RWPE2 (cell line): ENCODE measurements at regions not wholly inside any gene's neighbourhood (a gene's known extent, or its start where the extent isn't known, plus 50 kb on each side); places are given as distances from the start of the nearest gene placed in this dataset.

Experiments
- ATAC-seq: fragments of 200-7000 bp; cut with Tn5 transposase; 3 replicates; pipeline ENCODE4 v1.9.1; 2021; ENCODE audit warnings: low read depth
- DNase-seq: peaks from one replicate; pipeline ENCODE4 v3.0.0-alpha.2; 2020; ENCODE audit warnings: low spot score
- H3K27ac ChIP-seq: fragments of 450-650 bp; 2 replicates; pipeline ENCODE4 v1.5.1; 2017; ENCODE audit warnings: mild to moderate bottlenecking; ENCODE audit not compliant: poor library complexity, severe bottlenecking
- H3K27me3 ChIP-seq: fragments of 250-450 bp; sonication (Bioruptor Pico); 2 replicates; pipeline ENCODE4 v1.5.1; 2021; ENCODE audit warnings: mild to moderate bottlenecking, moderate library complexity; ENCODE audit not compliant: insufficient read depth, poor library complexity, severe bottlenecking
- H3K36me3 ChIP-seq: fragments of 250-450 bp; sonication (Bioruptor Pico); 2 replicates; pipeline ENCODE4 v1.5.1; 2020; ENCODE audit warnings: low read depth, mild to moderate bottlenecking, moderate library complexity
- H3K4me1 ChIP-seq: fragments of 250-450 bp; sonication (Bioruptor Pico); 2 replicates; pipeline ENCODE4 v1.5.1; 2021; ENCODE audit warnings: mild to moderate bottlenecking, moderate library complexity; ENCODE audit not compliant: insufficient read depth, poor library complexity, severe bottlenecking
- H3K4me3 ChIP-seq: fragments of 250-450 bp; sonication (Bioruptor Pico); 2 replicates; pipeline ENCODE4 v1.5.1; 2021; ENCODE audit warnings: mild to moderate bottlenecking, moderate library complexity; ENCODE audit not compliant: severe bottlenecking
- H3K9me3 ChIP-seq: fragments of 250-450 bp; sonication (Bioruptor Pico); 2 replicates; pipeline ENCODE4 v1.5.1; 2021; ENCODE audit warnings: mild to moderate bottlenecking, moderate library complexity; ENCODE audit not compliant: severe bottlenecking
- TF ChIP-seq, protein P1 (sequence below): fragments of 450-650 bp; IDR thresholded peaks from one replicate; pipeline ENCODE4 v1.5.1; 2017; ENCODE audit warnings: mild to moderate bottlenecking, moderate library complexity; ENCODE audit not compliant: poor library complexity, severe bottlenecking

DNA sequence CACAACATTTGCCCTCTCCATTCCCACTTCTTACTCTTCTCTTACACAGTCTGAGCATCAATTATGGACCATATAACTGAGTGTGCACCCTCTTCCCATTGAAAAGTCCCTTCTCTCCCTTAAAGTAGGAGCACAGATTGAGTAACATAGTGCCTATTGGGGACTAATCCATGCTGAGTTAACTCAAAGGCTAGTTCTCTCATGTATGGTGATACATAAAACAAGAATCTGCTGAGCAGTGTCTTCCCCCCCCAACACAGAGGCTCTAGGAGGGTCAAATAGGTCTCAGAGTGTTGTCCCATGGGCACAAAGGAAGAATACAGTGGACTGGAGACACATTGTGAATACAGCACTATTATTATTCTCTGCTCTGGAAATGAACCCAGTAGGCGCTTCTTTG is 274.6 kb upstream of the BOD1L1 start:
- ATAC-seq (peak; percentile 48; the same call in 2 of the 3 replicates), DNase-seq (no peak)
- no peaks in the 10 kb centered on the region for H3K36me3 ChIP-seq
- H3K27ac ChIP-seq = no peak overlapping the region
- no peaks in the 10 kb centered on the region for H3K27me3 ChIP-seq
- H3K9me3 ChIP-seq = no peaks in the 10 kb centered on the region
- H3K4me3 ChIP-seq = no peak overlapping the region
- peaks cover 40% of the 10 kb centered on the region for H3K4me1 ChIP-seq
- TF ChIP-seq, protein P1, sequence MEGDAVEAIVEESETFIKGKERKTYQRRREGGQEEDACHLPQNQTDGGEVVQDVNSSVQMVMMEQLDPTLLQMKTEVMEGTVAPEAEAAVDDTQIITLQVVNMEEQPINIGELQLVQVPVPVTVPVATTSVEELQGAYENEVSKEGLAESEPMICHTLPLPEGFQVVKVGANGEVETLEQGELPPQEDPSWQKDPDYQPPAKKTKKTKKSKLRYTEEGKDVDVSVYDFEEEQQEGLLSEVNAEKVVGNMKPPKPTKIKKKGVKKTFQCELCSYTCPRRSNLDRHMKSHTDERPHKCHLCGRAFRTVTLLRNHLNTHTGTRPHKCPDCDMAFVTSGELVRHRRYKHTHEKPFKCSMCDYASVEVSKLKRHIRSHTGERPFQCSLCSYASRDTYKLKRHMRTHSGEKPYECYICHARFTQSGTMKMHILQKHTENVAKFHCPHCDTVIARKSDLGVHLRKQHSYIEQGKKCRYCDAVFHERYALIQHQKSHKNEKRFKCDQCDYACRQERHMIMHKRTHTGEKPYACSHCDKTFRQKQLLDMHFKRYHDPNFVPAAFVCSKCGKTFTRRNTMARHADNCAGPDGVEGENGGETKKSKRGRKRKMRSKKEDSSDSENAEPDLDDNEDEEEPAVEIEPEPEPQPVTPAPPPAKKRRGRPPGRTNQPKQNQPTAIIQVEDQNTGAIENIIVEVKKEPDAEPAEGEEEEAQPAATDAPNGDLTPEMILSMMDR = no peak

DNA sequence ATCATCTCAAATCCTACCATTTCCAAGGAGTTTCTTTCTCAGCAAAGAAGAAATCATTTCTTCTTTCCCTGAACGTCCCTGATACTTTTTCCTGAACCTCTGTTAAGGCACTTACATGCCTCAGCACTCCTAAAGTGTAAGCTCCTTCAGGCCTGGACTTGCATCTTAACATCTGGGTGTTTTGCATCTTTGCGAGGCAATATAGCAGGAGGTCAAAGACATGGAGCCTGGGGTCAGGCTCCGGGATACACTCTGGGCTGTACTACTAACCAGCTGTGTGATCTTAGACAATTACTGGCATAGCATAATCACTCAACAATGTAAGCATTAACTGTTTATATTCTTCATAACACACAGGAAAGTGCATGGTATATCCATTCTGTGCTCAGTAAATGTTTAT is 275.5 kb upstream of the BOD1L1 start:
- H3K36me3 ChIP-seq = no peaks in the 10 kb centered on the region
- no peaks in the 10 kb centered on the region for H3K9me3 ChIP-seq
- H3K27me3 ChIP-seq = no peaks in the 10 kb centered on the region
- peaks cover 47% of the 10 kb centered on the region for H3K4me1 ChIP-seq
- no peak for ATAC-seq
- no peak overlapping the region for H3K4me3 ChIP-seq
- H3K27ac ChIP-seq = peak overlapping the region; percentile 2
- TF ChIP-seq, protein P1 = no peak
- DNase-seq = no peak

DNA sequence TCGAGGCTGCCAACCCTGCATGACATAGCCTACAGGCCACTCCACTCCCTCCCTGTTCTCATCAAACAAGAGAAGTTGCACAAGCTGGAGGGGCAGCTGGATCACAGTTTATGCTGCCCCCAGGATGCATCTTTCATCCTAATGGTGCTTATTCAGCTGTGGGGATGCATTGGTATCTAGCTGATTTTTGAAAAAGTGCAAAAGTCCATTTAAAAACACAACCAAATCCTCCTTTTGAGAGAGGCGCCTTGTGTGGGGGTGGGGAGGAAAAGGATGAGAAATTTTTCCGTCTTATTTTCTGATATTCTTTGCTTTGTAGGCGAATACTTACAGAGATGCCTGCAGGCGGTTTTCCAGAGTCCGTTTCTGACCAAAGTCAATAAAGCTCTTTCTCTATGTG is 276.4 kb upstream of the BOD1L1 start:
- H3K9me3 ChIP-seq = no peaks in the 10 kb centered on the region
- TF ChIP-seq, protein P1 = no peak
- ATAC-seq (no peak), DNase-seq (no peak)
- H3K27me3 ChIP-seq = no peaks in the 10 kb centered on the region
- H3K4me1 ChIP-seq = peaks cover 52% of the 10 kb centered on the region
- H3K4me3 ChIP-seq = no peak overlapping the region
- H3K27ac ChIP-seq = no peak overlapping the region
- H3K36me3 ChIP-seq = no peaks in the 10 kb centered on the region

DNA sequence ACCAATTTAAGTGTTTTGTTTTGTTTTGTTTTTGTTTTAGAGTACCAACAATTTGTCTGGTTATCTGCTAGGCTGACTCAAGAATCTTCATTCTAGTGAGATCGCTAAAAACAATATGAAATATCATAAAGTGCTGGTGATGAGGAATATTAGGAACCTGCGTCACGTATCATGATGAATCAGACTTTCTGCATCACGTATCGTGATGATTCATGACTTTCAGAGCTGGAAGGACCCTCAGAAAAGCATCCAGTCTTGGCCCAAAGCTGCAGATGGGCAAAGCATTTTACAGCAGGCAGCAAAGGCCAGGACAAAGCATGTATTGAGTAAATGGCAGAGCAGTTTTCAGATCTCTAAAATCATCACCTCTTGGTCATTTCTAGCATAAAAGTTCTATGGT is 278.0 kb upstream of the BOD1L1 start:
- H3K36me3 ChIP-seq = no peaks in the 10 kb centered on the region
- peak; percentile 22 for ATAC-seq

DNA sequence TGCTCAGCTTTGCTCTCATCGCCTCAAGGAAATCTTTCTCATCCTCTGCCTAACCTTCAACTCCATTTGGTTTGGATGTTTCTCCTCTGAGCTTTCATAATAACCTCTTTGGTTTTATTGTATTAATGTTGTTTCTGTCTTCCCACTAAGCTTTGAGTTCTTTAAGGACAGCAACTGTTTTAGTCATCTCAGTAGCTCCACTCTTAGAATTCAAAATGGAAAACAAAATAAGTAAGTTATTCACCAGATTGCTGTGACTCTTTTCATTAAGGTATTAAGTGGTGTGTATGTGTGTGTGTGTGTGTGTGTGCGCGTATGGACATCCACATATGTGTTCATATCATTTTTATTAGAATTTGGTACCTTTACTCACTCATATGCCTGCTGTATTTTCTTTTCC is 279.2 kb upstream of the BOD1L1 start:
- ATAC-seq = no peak
- no peaks in the 10 kb centered on the region for H3K9me3 ChIP-seq
- DNase-seq = no peak
- H3K36me3 ChIP-seq = no peaks in the 10 kb centered on the region
- peak overlapping the region; percentile 80 for H3K27ac ChIP-seq
- TF ChIP-seq, protein P1 = no peak
- H3K4me1 ChIP-seq = peaks cover 52% of the 10 kb centered on the region
- H3K27me3 ChIP-seq = no peaks in the 10 kb centered on the region
- H3K4me3 ChIP-seq = no peak overlapping the region

More for the DNA sequence above, 278.0 kb upstream of the BOD1L1 start:
- no peak for DNase-seq
- H3K4me1 ChIP-seq = peaks cover 52% of the 10 kb centered on the region
- H3K4me3 ChIP-seq = no peak overlapping the region
- TF ChIP-seq, protein P1 = no peak
- H3K9me3 ChIP-seq = no peaks in the 10 kb centered on the region
- H3K27me3 ChIP-seq = no peaks in the 10 kb centered on the region
- peak overlapping the region; percentile 80 for H3K27ac ChIP-seq
